HG02763 (cell line): ENCODE measurements at regions not wholly inside any gene's neighbourhood (a gene's known extent, or its start where the extent isn't known, plus 50 kb on each side); places are given as distances from the start of the nearest gene placed in this dataset.

Experiments used
- ATAC-seq: cut with Tn5 transposase; IDR thresholded peaks from one replicate; pipeline ENCODE4 v1.9.1; 2021; ENCODE audit warnings: mild to moderate bottlenecking, moderate library complexity; ENCODE audit not compliant: unreplicated experiment

DNA sequence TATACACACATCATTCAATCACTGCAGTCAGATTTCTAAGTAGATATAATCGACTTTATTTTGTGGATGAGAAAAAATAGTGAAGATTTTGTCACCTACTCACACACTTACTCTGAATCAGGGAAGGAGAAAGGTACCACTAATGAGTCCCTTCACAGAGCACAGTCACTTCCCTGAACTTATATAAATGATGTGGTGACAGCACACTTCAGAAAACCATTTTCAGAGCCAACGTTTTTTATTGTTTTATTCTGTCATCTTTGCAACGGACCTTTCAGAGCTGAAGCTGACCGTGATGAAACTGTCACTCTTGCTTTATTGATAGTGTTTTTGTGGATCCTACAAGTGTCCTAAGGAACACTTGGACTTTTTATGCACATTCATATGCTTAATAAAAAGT, 956.6 kb downstream of the SQOR start:
- no peak for ATAC-seq

DNA sequence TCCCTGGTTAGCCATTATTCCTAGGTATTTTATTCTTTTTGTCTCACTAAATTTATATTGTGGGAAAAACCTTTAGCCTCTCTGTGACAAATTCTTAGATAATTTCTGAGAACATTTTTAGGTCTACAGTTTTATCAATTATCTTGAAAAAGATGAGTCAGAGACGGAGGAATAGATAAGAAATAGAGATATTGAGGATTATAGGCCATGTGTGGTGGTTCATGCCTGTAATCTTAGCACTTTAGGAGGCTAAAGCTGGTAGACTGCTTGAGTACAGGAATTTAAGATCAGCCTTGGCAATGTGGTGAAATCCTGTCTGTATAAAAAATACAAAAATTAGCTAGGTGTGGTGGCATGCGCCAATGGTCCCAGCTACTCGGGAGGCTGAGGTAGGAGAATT, 960.2 kb downstream of the SQOR start:
- ATAC-seq, result no peak

DNA sequence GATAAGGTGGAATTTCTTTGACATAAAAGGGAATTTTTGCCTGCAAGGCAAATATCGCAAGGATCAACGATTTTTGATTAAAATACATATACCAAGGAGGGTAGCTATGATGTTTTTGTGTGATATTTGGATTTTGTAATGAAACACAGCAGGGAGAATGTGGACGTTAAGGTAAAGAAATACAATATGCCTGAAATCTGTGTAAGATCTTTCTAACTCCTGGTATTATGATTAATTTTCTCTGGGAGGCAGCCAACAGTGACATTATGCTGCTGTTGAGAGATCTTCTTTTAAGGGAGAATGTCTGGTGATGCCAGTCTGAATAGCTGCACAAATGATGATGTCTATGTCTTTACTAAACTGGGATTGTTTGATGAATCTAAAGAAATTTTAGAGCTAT, 972.2 kb downstream of the SQOR start:
- ATAC-seq, result no peak

DNA sequence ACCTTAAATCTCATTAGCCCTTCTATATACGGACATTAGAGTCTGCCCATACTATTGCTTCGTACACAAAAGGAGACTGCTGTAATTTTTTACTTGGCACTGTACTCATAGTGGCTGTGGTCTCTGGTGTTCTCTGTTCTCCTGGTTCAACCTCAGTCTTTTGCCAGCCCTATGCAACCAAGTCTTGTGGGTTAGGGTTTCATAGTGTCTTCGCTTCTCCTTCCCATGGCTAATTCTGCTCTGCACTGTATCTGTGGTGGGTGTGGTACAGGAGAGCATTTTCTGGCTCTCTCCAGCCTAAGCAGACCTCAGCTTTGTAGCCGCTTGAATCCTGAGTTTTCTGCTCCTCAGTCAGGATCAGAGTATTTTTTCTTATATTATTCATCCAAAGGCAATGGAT, 981.2 kb downstream of the SQOR start:
- no peak for ATAC-seq

DNA sequence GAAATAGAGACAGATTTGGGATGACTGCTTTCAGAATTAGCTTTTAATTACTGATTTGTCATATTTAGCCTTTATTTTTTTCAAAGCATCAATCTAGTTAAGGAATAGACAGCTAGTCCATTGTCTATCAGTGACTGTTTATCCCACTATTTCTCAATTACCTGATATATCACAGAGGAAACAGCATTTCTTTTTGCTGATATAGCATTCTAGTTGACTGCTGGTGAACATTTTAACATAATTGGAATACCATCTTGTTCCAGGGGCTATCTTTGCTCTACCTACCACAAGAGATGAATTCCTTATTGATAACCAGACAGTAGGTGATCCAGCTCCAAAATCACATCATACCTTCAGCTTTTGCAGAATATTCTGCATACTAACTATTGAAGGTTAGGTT, 982.7 kb downstream of the SQOR start:
- no peak for ATAC-seq

DNA sequence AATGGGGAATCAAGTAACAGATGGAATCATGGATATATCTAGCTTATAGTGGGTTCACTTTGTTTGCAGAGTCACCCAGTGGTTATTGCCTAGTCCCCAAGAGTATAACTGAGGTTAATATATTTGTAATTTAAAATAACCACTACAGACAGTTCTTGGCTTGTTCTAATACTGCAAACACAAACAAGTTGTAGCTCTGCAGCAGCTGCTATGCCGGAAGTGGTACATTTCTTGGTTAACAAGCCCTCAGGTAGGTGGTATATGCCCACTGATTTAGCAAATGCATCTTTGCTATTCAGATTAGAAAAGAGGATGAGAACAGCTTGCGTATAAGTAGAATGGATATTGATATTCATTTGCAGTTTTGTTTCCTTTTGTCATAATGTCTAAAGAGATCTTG, 984.2 kb downstream of the SQOR start:
- no peak for ATAC-seq

DNA sequence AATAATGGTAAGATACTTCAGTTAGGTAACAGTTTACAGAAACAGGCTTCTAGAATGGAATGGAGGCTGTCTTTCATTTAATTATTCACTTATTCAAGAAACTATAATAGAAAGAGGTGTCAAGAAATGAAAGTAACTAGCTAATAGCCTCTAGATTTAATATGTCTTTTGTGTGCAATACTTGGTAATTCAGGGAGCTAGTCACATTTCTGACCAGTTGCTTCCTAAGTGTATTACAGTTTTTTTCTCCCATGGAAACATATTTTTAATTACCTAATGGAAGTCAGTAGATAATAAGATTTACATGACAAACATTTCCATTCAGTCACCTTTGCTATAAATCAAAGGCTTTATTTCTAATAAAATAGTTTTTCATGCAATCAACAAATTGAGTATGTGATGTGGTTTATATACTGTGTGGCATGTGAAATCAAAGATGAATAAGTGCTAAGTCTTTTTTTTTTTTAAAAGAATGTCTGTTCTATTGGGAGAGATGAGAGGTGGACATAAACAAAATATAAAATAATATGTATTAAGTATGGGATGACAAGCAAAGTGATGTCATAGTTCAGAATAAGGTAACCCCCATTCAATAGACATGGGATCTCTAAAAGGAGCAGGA, 985.7 kb downstream of the SQOR start:
- no peak for ATAC-seq

DNA sequence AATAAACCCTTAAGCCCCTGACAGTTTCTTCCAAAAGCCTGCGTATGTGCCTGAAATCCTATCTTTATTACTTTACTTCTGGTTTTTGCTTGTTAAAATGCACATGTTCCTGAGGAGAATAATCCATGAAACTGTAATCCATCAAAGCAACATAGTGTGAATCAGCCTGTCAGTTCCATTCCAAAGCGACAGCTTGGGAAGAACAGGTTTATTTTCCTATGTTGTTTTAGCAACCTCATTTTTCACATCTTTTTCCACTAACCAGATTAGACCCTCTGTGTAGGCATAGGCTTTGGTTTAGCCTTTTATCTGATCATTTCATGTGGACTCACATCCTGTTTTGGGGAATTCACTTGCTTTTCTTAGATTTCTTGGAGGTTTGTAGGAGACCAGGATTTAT, 988.0 kb downstream of the SQOR start:
- no peak for ATAC-seq

DNA sequence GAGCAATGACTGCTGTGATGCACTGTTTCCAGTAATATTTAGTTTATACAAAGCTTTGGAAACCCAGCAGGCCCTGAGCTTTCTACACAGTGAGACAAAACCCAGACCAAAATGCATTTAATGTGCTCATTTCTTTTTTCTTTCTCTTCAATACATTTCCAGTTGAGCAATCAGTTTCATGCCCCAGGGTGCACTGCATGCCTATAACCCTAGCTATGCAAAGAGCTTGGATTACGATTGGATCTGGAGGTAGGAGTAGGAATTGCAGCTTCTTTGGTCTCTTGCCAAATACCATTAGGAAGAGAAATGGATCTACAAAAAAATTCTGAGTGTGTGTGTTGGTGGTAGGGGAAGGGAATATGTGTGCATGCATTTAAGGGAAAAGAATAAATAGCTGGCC, 1001.4 kb downstream of the SQOR start:
- no peak for ATAC-seq

DNA sequence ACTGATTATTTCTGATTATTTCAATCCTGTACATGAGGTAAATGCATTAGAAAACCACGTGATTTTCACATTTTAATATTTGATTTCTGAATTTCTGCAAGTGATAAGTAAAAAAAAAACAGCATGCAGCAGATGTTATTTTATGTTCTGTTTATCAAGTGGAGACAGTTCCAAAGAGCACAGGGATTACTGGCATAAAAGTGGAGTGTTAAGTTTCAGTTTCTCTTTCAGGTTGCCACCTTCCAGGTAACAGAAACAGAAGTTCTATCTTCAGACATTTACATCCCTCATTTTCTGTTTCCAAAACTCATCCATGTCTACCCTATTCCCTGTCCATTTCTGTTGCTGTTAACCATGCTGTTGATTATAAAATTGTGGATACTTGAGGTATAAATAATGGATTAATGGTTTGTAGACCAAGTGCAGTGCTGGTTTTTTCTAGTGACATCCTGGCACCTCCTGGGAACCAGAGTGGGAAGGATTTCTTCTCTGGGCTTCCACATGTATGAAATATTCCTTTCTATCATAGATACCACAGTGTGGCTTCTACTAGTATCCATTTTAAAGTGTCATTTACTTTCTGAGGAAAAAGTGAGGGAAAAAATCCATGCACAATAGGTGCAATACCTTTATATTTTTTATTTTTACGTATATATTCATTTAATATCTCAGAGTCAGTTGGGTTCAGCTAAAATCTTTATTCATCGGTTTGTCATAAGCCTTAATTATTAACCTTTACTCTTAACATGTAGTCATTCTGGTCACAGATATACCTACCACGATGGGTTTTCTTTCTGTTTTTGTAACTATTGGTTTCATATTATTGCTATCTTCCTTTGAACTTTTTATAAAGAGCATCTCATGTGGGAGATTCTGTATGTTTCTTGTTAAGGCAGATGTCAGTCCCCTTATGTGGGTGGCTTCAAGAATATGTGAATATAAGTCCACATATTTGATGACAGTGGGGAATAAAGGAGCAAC, 1010.0 kb downstream of the SQOR start:
- ATAC-seq, result no peak

DNA sequence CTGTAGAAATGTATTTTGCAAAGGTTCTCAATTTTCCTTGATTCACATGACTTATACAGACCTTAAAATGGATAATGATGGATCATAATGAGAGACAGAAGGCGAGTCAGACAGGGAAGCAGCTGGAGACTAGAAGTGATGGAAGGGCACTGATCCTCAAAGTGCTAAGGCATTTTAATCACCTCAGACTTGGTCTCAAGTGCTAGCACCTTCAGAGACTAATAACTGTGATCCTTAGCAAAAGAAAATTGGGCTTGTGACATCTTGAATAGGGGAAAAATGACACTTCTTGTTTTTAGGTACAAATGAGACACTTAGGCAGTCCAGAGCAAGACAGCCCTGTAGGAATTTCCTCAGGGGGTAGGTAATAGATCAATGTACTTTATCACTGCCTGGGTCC, 1011.7 kb downstream of the SQOR start:
- ATAC-seq, result no peak

DNA sequence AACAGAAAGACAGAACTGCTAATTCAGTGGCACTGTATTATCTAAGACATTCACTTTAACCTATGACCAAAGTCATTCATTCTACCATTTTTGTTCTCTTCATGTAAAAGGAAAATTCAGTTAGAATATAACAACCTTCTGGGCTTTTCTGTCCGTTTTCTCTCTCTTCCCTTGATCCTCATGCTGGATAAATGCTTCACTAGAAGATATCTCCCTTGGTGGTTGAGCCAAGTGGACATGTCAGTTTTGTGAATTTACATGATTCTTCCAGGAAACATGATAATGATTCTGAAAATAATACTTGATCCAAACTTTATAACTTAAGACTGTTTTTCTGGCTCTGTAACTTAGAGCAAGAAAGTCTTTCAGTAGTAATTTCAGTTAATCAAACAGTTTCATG, 1012.2 kb downstream of the SQOR start:
- no peak for ATAC-seq

DNA sequence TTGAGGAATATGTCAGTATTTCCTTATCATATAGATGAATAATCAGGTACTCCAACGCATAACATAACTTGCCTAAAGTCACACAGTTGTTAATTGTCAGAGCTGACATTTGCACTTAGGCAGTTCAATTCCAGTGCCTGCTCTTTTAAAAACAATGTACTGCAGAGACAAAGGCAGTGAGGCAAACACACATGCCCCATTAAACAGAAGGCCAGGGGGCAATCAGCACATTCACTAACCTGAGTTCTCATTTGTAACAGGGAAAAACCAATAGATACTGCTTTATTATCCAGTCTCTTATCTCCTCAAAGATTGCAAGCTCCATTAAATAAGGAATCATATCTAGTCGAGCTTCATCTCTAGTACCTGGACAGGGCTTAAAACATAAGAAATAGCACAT, 1017.4 kb downstream of the SQOR start:
- ATAC-seq, result no peak

DNA sequence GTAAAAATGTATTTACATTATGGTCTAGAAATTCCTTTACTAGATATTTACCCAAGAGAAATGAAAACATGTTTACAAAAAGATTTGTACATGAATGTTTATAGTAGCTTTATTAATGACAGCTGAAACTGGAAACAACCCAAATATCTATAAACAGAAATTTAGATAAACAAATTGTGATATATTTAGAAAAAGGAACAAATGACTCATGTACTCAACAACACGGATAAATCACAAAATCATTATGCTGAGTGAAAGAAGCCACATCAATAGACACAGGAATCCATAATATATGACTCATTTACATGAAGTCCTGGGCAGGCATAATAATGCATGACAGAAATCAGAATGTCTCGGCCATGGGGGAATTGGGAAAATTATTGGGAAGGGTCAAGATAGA, 1020.2 kb downstream of the SQOR start:
- ATAC-seq, result no peak

DNA sequence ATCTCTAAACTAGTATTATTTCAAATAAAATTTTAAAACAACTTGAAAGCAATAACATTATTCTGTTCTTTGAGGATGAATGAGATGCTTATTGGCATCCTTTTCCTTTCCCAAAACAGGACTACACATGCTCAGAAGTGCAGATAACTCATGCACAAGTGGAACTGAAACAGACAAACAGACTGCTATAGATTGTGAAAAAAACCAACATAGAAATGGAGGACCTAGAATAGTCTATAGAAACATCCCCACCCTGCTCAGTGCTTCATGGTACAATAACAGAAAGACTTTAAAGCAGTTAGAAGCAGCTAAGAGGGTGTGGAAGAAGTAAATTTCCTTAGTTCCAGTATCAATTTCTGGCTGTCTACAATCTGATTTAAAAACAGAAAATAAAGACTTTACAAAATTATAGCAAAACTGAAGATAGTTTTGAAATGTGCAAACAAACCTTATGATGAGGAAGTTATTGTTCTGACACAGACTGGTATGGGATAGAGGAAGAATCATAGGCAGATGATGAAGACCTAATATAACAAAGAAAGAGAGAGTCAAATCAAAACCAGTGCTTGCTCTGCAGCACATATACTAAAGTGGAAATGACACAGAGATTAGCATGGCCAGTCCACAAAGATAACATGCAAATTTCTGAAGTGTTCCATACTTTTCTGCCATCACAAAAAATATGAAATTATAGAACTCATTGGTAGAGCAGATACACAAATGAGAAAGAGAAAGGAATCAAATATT, 1025.4 kb downstream of the SQOR start:
- ATAC-seq, result no peak

DNA sequence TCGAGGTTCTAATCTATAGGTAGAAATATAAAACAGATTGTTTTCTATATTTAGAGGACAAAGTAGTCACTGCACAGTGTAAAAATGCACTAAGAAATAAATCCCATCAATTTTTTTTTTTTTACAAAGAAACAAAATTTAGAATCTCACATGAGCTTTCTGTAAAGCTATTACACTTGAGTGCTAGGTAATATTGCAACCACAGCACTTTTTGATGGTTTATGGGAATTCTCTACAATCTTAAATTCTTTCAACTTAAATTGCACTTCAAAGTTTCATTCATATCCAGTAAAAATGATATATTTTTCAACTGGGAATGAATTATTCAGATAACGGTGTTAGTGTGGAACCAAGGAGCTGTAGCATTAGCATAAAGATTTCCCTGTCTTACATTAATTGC, 1035.4 kb downstream of the SQOR start:
- no peak for ATAC-seq

DNA sequence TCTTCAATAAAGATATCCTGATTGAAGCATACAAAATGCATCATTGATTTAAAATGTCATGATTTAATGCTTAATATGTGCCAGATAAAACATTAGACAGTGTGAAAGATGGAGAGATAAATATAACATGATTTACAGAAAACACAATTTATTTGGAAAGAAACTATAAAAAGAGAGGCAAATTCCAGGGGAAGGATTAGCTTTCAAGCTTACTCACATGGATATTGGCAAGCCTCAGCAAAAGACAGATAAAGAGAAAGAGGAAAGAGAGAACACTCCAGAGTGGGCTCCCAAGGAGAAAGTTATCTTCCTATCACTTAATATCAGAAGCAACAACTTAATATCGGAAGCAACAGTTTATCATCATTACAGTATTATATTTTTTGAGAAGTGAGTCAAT, 1036.5 kb downstream of the SQOR start:
- no peak for ATAC-seq

DNA sequence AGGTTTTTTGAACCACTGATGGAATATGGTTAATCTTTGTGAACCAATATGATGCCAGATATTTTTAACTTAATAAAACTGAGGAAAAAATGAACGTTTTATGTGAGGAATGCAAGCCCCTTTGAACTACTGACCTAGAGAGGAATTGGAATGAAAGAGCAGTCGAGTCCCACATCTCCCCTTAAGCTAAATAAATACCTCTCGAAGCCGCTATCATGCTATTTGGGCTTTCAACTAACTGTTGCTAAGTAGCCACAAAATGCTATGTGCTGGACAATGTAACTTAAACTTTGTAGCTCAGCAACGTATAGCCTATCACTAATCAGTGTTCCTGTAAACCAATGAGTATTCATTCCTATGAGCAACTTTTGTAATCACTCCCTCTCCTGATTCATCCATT, 1037.2 kb downstream of the SQOR start:
- no peak for ATAC-seq

DNA sequence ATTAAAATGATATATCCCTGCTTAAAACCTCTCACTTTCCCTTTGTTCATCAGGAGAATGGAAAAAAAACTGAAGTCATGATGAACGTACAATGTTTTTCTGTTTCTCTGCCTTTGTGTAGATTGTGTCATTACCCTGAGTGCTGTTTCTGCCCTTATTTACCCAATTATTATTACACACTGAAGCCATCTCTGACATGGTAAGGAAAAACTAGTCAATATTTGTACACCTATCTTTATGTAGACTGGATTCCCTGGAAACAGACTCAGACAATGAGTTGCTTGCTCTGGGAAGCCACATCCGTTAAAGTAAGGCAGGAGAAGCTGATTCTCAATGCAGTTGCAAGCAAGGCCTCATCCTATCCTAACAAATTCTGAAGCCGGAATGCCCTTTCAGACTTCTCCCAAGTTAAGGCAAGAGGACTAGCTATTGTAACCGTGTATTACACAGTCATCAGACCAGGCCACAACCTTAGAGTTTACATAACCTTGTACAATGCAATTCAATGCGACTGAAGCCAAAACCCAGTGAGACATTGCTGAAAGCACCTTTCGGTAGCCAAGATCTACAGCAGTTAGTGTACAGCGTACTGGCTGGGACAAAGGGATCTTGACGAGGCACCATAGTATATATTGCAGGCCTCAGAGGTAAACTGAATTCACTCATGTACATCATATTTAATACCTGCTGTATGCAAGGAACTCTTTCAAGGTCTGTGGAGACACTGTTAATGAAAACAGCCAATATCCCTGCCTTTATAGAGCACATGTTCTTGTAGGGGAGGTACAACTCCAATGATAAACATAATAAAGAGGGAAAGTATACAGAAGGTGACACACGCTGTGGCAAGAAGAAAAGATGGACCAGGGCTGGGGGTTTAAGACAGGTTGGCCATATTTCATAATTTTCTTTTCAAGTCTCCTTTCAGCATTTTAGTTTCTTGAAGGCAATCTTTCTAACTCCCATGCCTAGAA, 1040.8 kb upstream of the SEMA6D start:
- ATAC-seq, result no peak

DNA sequence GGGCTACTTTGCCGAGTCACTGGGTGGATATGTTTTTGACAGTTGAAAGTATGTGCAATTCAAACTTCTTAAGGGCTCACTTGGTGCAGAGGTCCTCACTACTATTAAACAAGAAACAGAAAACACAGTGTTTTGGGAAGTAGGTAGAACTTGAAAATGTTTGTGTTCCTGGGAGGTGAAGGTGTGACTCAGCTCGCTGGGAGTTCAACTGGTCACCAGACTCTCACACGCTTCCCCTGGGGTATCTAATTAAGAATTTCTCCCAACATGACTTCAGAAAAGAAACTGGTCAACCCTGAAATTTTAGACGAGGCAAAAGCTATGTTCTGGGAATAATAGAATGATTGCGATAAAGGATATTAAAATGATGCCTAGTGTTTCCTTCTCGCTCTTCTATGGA, 1039.8 kb upstream of the SEMA6D start:
- ATAC-seq, result no peak

DNA sequence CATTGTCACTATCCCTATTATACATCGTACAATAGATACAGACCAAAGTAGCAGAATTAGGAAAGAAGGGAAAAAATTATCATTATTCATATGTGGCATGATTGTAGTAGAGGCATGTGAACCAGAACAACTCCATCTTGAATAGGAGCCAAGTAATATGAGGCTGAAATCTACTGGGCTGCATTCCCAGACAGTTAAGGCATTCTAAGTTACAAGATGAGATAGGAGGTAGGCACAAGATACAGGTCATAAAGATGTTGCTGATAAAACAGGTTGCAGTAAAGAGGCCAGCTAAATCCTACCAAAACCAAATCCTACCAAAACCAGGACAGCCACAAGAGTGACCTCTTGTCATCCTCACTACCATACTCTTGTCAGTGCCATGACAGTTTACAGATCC, 1035.4 kb upstream of the SEMA6D start:
- ATAC-seq, result no peak
